Psoas muscle (tissue), 7 donors: ENCODE measurements at regions not wholly inside any gene's neighbourhood (a gene's known extent, or its start where the extent isn't known, plus 50 kb on each side); places are given as distances from the start of the nearest gene placed in this dataset.

Experiments
- ATAC-seq, 4 donors: fragments of 200-7000 bp; cut with Tn5 transposase; one replicate each; pipeline ENCODE4 v1.9.1; 2020; ENCODE audit warnings: moderate library complexity in 3 of 4, mild to moderate bottlenecking in 2 of 4
- DNase-seq, 2 donors: peaks; one replicate each; pipeline ENCODE4 v3.0.0-alpha.2; 2020
- H3K27ac ChIP-seq: fragments of 200-600 bp; one replicate; pipeline ENCODE4 v1.8.0; 2022
- H3K27me3 ChIP-seq, 3 donors: fragments of 200-600 bp in 1 of 3; one replicate each; pipeline versions ENCODE4 v1.6.1 to v1.8.0; 2013 to 2022; ENCODE audit warnings: low read length in 2 of 3, mild to moderate bottlenecking in 2 of 3, moderate library complexity in 1 of 3; ENCODE audit not compliant: insufficient read depth in 3 of 3
- H3K36me3 ChIP-seq, 2 donors: fragments of 200-600 bp in 1 of 2; one replicate each; pipeline versions ENCODE4 v1.6.1 to v1.8.0; 2013 to 2022; ENCODE audit warnings: low read depth in 1 of 2, mild to moderate bottlenecking in 1 of 2, moderate library complexity in 1 of 2; ENCODE audit not compliant: insufficient read depth in 1 of 2
- H3K4me1 ChIP-seq: fragments of 200-600 bp; one replicate; pipeline ENCODE4 v1.8.0; 2022
- H3K4me3 ChIP-seq: fragments of 200-600 bp; one replicate; pipeline ENCODE4 v1.8.0; 2022; ENCODE audit warnings: mild to moderate bottlenecking
- H3K9me3 ChIP-seq: fragments of 200-600 bp; one replicate; pipeline ENCODE4 v1.8.0; 2022
- CTCF ChIP-seq: fragments of 200-600 bp; IDR thresholded peaks from one replicate; pipeline ENCODE4 v1.8.0; 2022; ENCODE audit warnings: antibody characterized with exemption
- WGBS, 3 donors: extraction: QIAGEN DNeasy Blood & Tissue Kit; methylation state at CpG; one replicate each; pipeline versions ENCODE4 v1.1.6 to v1.1.7; 2013; 5-methylcytosine and 5-hydroxymethylcytosine counted together
- intact Hi-C, 2 donors: fragments of 100-400 bp; cut with DNase I; formaldehyde crosslinking; loops; one replicate each; pipeline versions ENCODE4 v1.11.0 to v1.14.2; 2022
- donor health status: healthy with polysubstance abuse.
- donor health status: DM: no; HTN: no; CAD: no; lungs with moderate emphysema.
- donor health status: Bipolar disorder and iron deficiency.
- donor health status: healthy.
- donor health status: DM: yes; HTN: yes; CAD: no.
- donor health status: DM: no; HTN: no; CAD: no.
- donor health status: DM: yes; HTN: yes; CAD: no.

GRCh38 chr1:173423291-173423690, 53.8 kb upstream of the PRDX6 start:
- intact Hi-C loops, result loop anchor here in 1 of 2 donors (10.0 kb wide), 1 partner anchor 292 kb away; the partner anchor contains the start of gene KLHL20
- Histone ChIP-seq H3K27ac (no peak overlapping the region), H3K4me1 (no peaks in the 10 kb centered on the region), H3K4me3 (no peak overlapping the region), H3K9me3 (no peaks in the 10 kb centered on the region), H3K36me3 (no peaks in the 10 kb centered on the region), H3K27me3 (no peaks in the 10 kb centered on the region)
- DNase-seq, result no peak
- no peak for ATAC-seq
- TF ChIP-seq CTCF, result no peak
- 83 to 92% (median 90%) methylated on average over 1 of the region's 1 CpG for WGBS, 3 donors

- no peak for TF ChIP-seq CTCF
- Histone ChIP-seq H3K4me3 (no peak overlapping the region), H3K27me3 (no peaks in the 10 kb centered on the region), H3K36me3 (no peaks in the 10 kb centered on the region), H3K9me3 (no peaks in the 10 kb centered on the region), H3K4me1 (peaks cover 6% of the 10 kb centered on the region), H3K27ac (no peak overlapping the region)
- ATAC-seq (no peak), DNase-seq (no peak)
- WGBS, 3 donors, result 88 to 93% (median 88%) methylated on average over 4 of the region's 4 CpGs
- intact Hi-C loops, result loop anchor here in 1 of 2 donors (10.0 kb wide), 1 partner anchor 291 kb away; the partner anchor contains the start of gene KLHL20
These were observed 53.0 kb upstream of the PRDX6 start for GRCh38 chr1:173424143-173424542.

- Histone ChIP-seq H3K4me1 (peaks cover 7% of the 10 kb centered on the region), H3K4me3 (no peak overlapping the region), H3K27ac (no peak overlapping the region), H3K36me3 (no peaks in the 10 kb centered on the region), H3K9me3 (no peaks in the 10 kb centered on the region), H3K27me3 (no peaks in the 10 kb centered on the region)
- no peak for ATAC-seq
- TF ChIP-seq CTCF, result no peak
- no peak for DNase-seq
- 61 to 69% (median 64%) methylated on average over 2 of the region's 2 CpGs for WGBS, 3 donors
- intact Hi-C loops, result loop anchor here in 1 of 2 donors (10.0 kb wide), 1 partner anchor 290 kb away; the partner anchor contains the start of gene KLHL20
These were observed 52.2 kb upstream of the PRDX6 start for GRCh38 chr1:173424782-173425407.

GRCh38 chr1:173426057-173426456, 51.1 kb upstream of the PRDX6 start:
- peaks cover 18% of the 10 kb centered on the region for H3K4me1 ChIP-seq
- no peaks in the 10 kb centered on the region for H3K27me3 ChIP-seq
- DNase-seq (no peak), ATAC-seq (no peak)
- no peaks in the 10 kb centered on the region for H3K9me3 ChIP-seq
- no peaks in the 10 kb centered on the region for H3K36me3 ChIP-seq
- no peak for TF ChIP-seq CTCF
- no peak overlapping the region for H3K27ac ChIP-seq
- WGBS, 3 donors, result 83 to 88% (median 86%) methylated on average over 5 of the region's 5 CpGs
- intact Hi-C loops, result loop anchor here in 1 of 2 donors (10.0 kb wide), 1 partner anchor 289 kb away; the partner anchor contains the start of gene KLHL20
- H3K4me3 ChIP-seq, result no peak overlapping the region
